Hematopoietic multipotent progenitor cell treated with erythropoietin and hydrocortisone succinate and interleukin-3 and kit ligand, for 8 days (in vitro differentiated cells): ENCODE measurements at regions not wholly inside any gene's neighbourhood (a gene's known extent, or its start where the extent isn't known, plus 50 kb on each side); places are given as distances from the start of the nearest gene placed in this dataset.
A peak's percentile ranks its signal among the peaks of the same experiment; 100 is the strongest.
"Not testable (repeated sequence)": the region's sequence is repeated elsewhere in the genome, so short reads cannot be mapped to it uniquely, and the experiment has no call there.

Source experiments
- DNase-seq: peaks from one replicate; pipeline ENCODE4 v3.0.0-alpha.2; 2015

GRCh38 chr15:23750179-23750578 is 63.1 kb upstream of the NDN start:
- DNase-seq, result no peak

- no peak for DNase-seq
Observed at GRCh38 chr15:23750776-23751175, 63.7 kb upstream of the NDN start.

- DNase-seq, result no peak
Observed at GRCh38 chr15:23753248-23753647, 66.1 kb upstream of the NDN start.

GRCh38 chr15:23758891-23759290 is 71.8 kb upstream of the NDN start:
- no peak for DNase-seq

GRCh38 chr15:23760024-23760423 is 72.9 kb upstream of the NDN start:
- DNase-seq, result no peak

- no peak for DNase-seq
Observed at GRCh38 chr15:23761386-23761785, 74.3 kb upstream of the NDN start.

GRCh38 chr15:23762026-23762425 is 74.9 kb upstream of the NDN start:
- no peak for DNase-seq

- DNase-seq, result no peak
Observed at GRCh38 chr15:23763021-23763420, 75.9 kb upstream of the NDN start.

- no peak for DNase-seq
Observed at GRCh38 chr15:23764306-23764705, 77.2 kb upstream of the NDN start.

- DNase-seq, result no peak
Observed at GRCh38 chr15:23764716-23765115, 77.6 kb upstream of the NDN start.

GRCh38 chr15:23766779-23767178 is 79.7 kb upstream of the NDN start:
- DNase-seq, result not testable (repeated sequence)

GRCh38 chr15:23773093-23773492 is 86.0 kb upstream of the NDN start:
- DNase-seq, result no peak

- no peak for DNase-seq
Observed at GRCh38 chr15:23787346-23788105, 100.4 kb upstream of the NDN start.

- no peak for DNase-seq
Observed at GRCh38 chr15:23793191-23793680, 106.1 kb upstream of the NDN start.

- DNase-seq, result no peak
Observed at GRCh38 chr15:23797747-23798446, 110.8 kb upstream of the NDN start.

GRCh38 chr15:23801881-23802280 is 114.8 kb upstream of the NDN start:
- no peak for DNase-seq

- not testable (repeated sequence) for DNase-seq
Observed at GRCh38 chr15:23802896-23803435, 115.9 kb upstream of the NDN start.

- DNase-seq, result no peak
Observed at GRCh38 chr15:23806980-23807379, 119.9 kb upstream of the NDN start.

GRCh38 chr15:23823508-23823907 is 136.4 kb upstream of the NDN start:
- DNase-seq, result peak; percentile 13

- DNase-seq, result no peak
Observed at GRCh38 chr15:23828786-23829185, 141.7 kb upstream of the NDN start.

- no peak for DNase-seq
Observed at GRCh38 chr15:23835953-23836352, 148.8 kb upstream of the NDN start.

GRCh38 chr15:23839893-23840474 is 152.9 kb upstream of the NDN start:
- DNase-seq, result no peak

GRCh38 chr15:23846218-23846617 is 159.1 kb upstream of the NDN start:
- no peak for DNase-seq

GRCh38 chr15:23850666-23851065 is 163.6 kb upstream of the NDN start:
- DNase-seq, result no peak
